ENCODE measurements at regions not wholly inside any gene's neighbourhood (a gene's known extent, or its start where the extent isn't known, plus 50 kb on each side); places are given as distances from the start of the nearest gene placed in this dataset.
"Not testable (repeated sequence)": the region's sequence is repeated elsewhere in the genome, so short reads cannot be mapped to it uniquely, and the experiment has no call there.

DNA sequence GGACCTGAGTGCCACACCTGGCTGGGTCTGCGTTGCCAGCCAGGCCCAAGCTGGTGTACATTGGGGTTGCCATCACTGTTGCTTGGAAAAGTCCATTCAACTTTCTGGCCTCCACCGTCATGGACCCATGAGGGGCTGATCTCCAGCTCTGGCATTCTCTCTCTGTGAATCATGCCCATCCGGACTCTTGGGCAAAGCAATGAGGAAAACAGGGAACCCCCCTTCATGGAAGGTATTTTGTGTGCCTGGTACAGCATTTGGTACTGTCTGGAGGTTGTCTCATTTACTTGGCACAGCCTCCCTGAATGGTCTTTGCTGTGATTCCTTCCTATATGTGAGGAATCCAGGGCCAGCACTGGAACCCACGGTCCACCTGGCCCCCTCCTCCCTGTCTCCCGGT lies 99.4 kb downstream of the FOXD2 start:
- Histone ChIP-seq H3K4me1 (ENCODE audit: low read depth, poor library complexity, severe bottlenecking) (no peaks in the 10 kb centered on the region), H3K27ac (no peak overlapping the region), H3K79me2 (ENCODE audit: insufficient read depth, low read depth) (no peaks in the 10 kb centered on the region), H4K20me1 (ENCODE audit: insufficient read depth) (no peaks in the 10 kb centered on the region), H3K4me2 (no peak overlapping the region), H3K4me3 (IDR thresholded peaks at IDR 0.05; ENCODE audit: insufficient read depth, low read depth, low read length) (no peak overlapping the region), H3K36me3 (ENCODE audit: insufficient read depth) (no peaks in the 10 kb centered on the region), H2AFZ (ENCODE audit: low read depth) (no peak overlapping the region), H3K9ac (no peak overlapping the region), H3K27me3 (ENCODE audit: insufficient read depth, low read depth) (no peaks in the 10 kb centered on the region)
- TF ChIP-seq, protein P1, sequence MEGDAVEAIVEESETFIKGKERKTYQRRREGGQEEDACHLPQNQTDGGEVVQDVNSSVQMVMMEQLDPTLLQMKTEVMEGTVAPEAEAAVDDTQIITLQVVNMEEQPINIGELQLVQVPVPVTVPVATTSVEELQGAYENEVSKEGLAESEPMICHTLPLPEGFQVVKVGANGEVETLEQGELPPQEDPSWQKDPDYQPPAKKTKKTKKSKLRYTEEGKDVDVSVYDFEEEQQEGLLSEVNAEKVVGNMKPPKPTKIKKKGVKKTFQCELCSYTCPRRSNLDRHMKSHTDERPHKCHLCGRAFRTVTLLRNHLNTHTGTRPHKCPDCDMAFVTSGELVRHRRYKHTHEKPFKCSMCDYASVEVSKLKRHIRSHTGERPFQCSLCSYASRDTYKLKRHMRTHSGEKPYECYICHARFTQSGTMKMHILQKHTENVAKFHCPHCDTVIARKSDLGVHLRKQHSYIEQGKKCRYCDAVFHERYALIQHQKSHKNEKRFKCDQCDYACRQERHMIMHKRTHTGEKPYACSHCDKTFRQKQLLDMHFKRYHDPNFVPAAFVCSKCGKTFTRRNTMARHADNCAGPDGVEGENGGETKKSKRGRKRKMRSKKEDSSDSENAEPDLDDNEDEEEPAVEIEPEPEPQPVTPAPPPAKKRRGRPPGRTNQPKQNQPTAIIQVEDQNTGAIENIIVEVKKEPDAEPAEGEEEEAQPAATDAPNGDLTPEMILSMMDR (conservative IDR thresholded peaks at IDR 0.05; ENCODE audit: low read depth, low read length), result no peak

DNA sequence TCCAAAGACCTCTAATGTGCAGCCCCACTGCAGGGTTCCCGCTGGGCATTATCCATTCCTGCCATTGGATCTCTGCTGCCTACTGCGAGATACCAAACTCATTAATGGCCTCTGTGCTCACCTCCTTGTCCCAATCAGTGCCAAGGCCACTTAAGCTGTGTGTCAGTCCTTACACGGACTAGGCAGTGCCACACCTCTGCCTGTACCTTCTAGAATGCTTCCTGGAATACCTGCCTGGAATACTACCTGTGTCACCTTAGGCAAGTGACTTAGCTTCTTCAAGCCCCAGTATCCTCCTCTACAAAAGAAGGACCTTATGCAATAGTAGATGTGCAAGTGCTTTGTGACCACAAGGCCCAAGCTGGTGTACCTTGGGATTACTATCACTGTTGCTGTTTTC lies 100.1 kb downstream of the FOXD2 start:
- TF ChIP-seq, protein P1 (conservative IDR thresholded peaks at IDR 0.05; ENCODE audit: low read depth, low read length), result no peak
- H3K27me3 ChIP-seq (ENCODE audit: insufficient read depth, low read depth), result no peaks in the 10 kb centered on the region
- H3K4me3 ChIP-seq (IDR thresholded peaks at IDR 0.05; ENCODE audit: insufficient read depth, low read depth, low read length), result no peak overlapping the region
- no peaks in the 10 kb centered on the region for H3K79me2 ChIP-seq (ENCODE audit: insufficient read depth, low read depth)
- no peak overlapping the region for H3K9ac ChIP-seq
- H3K4me2 ChIP-seq, result no peak overlapping the region
- H2AFZ ChIP-seq (ENCODE audit: low read depth), result no peak overlapping the region
- no peaks in the 10 kb centered on the region for H4K20me1 ChIP-seq (ENCODE audit: insufficient read depth)
- no peaks in the 10 kb centered on the region for H3K36me3 ChIP-seq (ENCODE audit: insufficient read depth)
- no peaks in the 10 kb centered on the region for H3K4me1 ChIP-seq (ENCODE audit: low read depth, poor library complexity, severe bottlenecking)
- H3K27ac ChIP-seq, result no peak overlapping the region

DNA sequence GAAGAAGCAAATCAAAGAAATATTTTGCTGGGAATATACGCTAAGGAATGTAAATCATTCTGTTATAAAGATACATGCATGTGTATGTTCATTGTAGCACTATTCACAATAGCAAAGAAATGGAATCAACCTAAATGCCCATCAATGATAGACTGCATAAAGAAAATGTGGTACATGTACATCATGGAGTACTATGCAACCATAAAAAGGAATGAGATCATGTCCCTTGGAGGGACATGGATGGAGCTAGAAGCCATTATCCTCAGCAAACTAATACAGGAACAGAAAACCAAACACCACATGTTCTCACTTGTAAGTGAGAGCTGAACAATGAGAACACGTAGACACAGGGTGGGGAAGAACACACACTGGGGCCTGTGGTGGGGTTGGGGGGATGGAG lies 100.7 kb downstream of the FOXD2 start:
- H4K20me1 ChIP-seq (ENCODE audit: insufficient read depth); H3K27ac ChIP-seq; H3K27me3 ChIP-seq (ENCODE audit: insufficient read depth, low read depth); H2AFZ ChIP-seq (ENCODE audit: low read depth); H3K4me2 ChIP-seq; H3K36me3 ChIP-seq (ENCODE audit: insufficient read depth); H3K4me1 ChIP-seq (ENCODE audit: low read depth, poor library complexity, severe bottlenecking); H3K79me2 ChIP-seq (ENCODE audit: insufficient read depth, low read depth); H3K9ac ChIP-seq; H3K4me3 ChIP-seq (IDR thresholded peaks at IDR 0.05; ENCODE audit: insufficient read depth, low read depth, low read length): not testable (repeated sequence)

DNA sequence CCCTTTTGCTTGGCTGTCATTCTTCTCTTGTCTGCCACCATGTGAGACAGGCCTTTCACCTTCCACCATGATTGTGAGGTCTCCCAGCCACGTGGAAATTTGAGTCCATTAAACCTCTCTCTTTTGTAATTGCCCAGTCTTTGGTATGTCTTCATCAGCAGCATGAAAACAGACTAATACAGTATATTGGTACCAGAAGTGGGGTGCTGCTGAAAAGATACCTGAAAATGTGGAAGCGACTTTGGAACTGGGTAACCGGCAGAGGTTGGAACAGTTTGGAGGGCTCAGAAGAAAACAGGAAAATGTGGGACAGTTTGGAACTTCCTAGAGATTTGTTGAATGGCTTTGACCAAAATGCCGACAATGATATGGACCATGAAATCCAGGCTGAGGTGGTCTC lies 103.9 kb downstream of the FOXD2 start:
- H3K79me2 ChIP-seq (ENCODE audit: insufficient read depth, low read depth); H3K27me3 ChIP-seq (ENCODE audit: insufficient read depth, low read depth); H3K36me3 ChIP-seq (ENCODE audit: insufficient read depth); H3K4me3 ChIP-seq (IDR thresholded peaks at IDR 0.05; ENCODE audit: insufficient read depth, low read depth, low read length); H4K20me1 ChIP-seq (ENCODE audit: insufficient read depth); H2AFZ ChIP-seq (ENCODE audit: low read depth); H3K9ac ChIP-seq; H3K4me1 ChIP-seq (ENCODE audit: low read depth, poor library complexity, severe bottlenecking); H3K4me2 ChIP-seq; H3K27ac ChIP-seq: not testable (repeated sequence)

DNA sequence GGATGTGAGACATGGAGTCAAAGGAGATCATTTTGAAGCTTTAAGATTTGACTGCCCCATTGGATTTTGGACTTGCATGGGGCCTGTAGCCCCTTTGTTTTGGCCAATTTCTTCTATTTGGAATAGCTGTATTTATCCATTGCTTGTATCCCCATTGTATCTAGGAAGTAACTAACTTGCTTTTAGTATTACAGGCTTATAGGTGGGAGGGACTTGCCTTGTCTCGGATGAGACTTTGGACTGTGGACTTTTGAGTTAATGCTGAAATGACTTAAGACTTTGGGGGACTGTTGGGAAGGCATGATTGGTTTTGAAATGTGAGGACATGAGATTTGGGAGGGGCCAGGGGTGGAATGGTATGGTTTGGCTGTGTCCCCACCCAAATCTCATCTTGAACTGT lies 105.2 kb downstream of the FOXD2 start:
- H3K4me3 ChIP-seq (IDR thresholded peaks at IDR 0.05; ENCODE audit: insufficient read depth, low read depth, low read length); H3K27me3 ChIP-seq (ENCODE audit: insufficient read depth, low read depth); H3K4me2 ChIP-seq; H2AFZ ChIP-seq (ENCODE audit: low read depth); H3K36me3 ChIP-seq (ENCODE audit: insufficient read depth); H3K9ac ChIP-seq; H3K79me2 ChIP-seq (ENCODE audit: insufficient read depth, low read depth); H4K20me1 ChIP-seq (ENCODE audit: insufficient read depth); H3K4me1 ChIP-seq (ENCODE audit: low read depth, poor library complexity, severe bottlenecking); H3K27ac ChIP-seq: not testable (repeated sequence)

DNA sequence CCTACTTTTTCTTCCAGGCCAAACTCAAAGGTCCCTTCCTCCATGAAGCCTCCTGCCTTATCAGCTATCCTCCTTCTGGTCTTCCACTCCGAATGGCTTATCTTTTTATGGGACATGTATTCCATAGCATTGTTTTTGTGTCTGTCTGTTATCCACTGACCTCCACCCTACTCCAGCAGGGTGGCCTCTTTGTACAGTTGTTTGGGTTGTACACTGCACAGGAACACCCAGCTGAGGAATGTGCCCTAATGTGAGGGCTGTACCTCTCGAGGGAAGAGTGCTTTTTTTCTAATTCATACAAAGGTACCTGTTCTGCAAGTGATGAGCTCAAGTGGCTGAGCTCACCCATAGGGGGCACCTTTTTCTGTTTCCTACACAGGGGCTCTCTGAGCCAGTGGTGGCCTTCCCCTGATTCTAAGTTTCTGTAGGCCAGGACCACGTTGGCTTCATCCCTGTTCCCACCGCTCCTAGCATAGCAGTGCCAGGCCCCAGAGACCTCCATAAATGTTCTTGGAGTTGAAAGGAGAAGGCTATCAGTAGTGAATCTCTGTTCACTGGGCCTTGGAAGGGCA lies 108.2 kb downstream of the FOXD2 start:
- no peak overlapping the region for H3K4me2 ChIP-seq
- no peaks in the 10 kb centered on the region; the same call in 1 of the 2 replicates for H3K27me3 ChIP-seq (ENCODE audit: insufficient read depth, low read depth)
- H3K79me2 ChIP-seq (ENCODE audit: insufficient read depth, low read depth), result no peaks in the 10 kb centered on the region
- no peak overlapping the region for H3K27ac ChIP-seq
- H3K9ac ChIP-seq, result no peak overlapping the region
- no peaks in the 10 kb centered on the region for H3K36me3 ChIP-seq (ENCODE audit: insufficient read depth)
- TF ChIP-seq, protein P1 (conservative IDR thresholded peaks at IDR 0.05; ENCODE audit: low read depth, low read length), result no peak
- H3K4me1 ChIP-seq (ENCODE audit: low read depth, poor library complexity, severe bottlenecking), result no peaks in the 10 kb centered on the region
- no peak overlapping the region for H2AFZ ChIP-seq (ENCODE audit: low read depth)
- H3K4me3 ChIP-seq (IDR thresholded peaks at IDR 0.05; ENCODE audit: insufficient read depth, low read depth, low read length), result no peak overlapping the region
- no peaks in the 10 kb centered on the region for H4K20me1 ChIP-seq (ENCODE audit: insufficient read depth)
